Gastrocnemius medialis (tissue), 4 donors: ENCODE measurements at regions not wholly inside any gene's neighbourhood (a gene's known extent, or its start where the extent isn't known, plus 50 kb on each side); places are given as distances from the start of the nearest gene placed in this dataset.

Experiments
- CTCF ChIP-seq, 5 experiments: fragments of 450-650 bp in 3 of 5; fragments of 200-600 bp in 2 of 5; sonication (generic) in 2 of 5; IDR thresholded peaks in 4 of 5; conservative IDR thresholded peaks in 1 of 5; 1 replicate in 4 of 5; 2 replicates in 1 of 5; pipeline ENCODE4 v1.5.1; 2016 to 2019; ENCODE audit warnings: antibody characterized with exemption in 5 of 5, mild to moderate bottlenecking in 3 of 5, moderate library complexity in 3 of 5
- POLR2A ChIP-seq, 2 donors: fragments of 450-650 bp; IDR thresholded peaks; one replicate each; pipeline ENCODE4 v1.6.1; 2017; ENCODE audit warnings: antibody characterized with exemption in 2 of 2, mild to moderate bottlenecking in 2 of 2, moderate library complexity in 2 of 2

GRCh38 chr11:15905366-15906104, 450.8 kb downstream of the SOX6 start:
- TF ChIP-seq POLR2A (IDR thresholded peaks at IDR 0.05), result no peak
- peak in 1 of 5 experiments; percentile 30 for TF ChIP-seq CTCF (IDR thresholded peaks at IDR 0.05 in 4 of 5, conservative IDR thresholded peaks at IDR 0.05 in 1 of 5)
